Naive thymus-derived CD4-positive, alpha-beta T cell (primary cell): ENCODE measurements at regions not wholly inside any gene's neighbourhood (a gene's known extent, or its start where the extent isn't known, plus 50 kb on each side); places are given as distances from the start of the nearest gene placed in this dataset.
"Not testable (repeated sequence)": the region's sequence is repeated elsewhere in the genome, so short reads cannot be mapped to it uniquely, and the experiment has no call there.

Experiments
- ATAC-seq: fragments of 150-1000 bp; cut with Tn5 transposase; 2 replicates; pipeline ENCODE4 v1.10.0; 2021; ENCODE audit warnings: mild to moderate bottlenecking, moderate library complexity
- CTCF ChIA-PET: fragments of 350-600 bp; sonication (Branson Sonifier 250); formaldehyde crosslinking; loops from one replicate; lab custom pipeline; 2021; ENCODE audit warnings: antibody characterized with exemption; lab: Charles Lee
- POLR2A ChIA-PET: fragments of 350-600 bp; sonication (Branson Sonifier 250); formaldehyde crosslinking; loops from one replicate; lab custom pipeline; 2021; ENCODE audit warnings: antibody characterized with exemption, inconsistent platforms; lab: Charles Lee
- DNase-seq, 9 donors: peaks; one replicate each; pipeline versions ENCODE4 v3.0.0 to v3.0.0-alpha.2; 2020 to 2022; ENCODE audit warnings: mixed read lengths in 1 of 9
- H3K27ac ChIP-seq: one replicate; pipeline ENCODE4 v1.7.0; 2013; ENCODE audit warnings: mild to moderate bottlenecking, low read depth, low read length, moderate library complexity
- H3K27me3 ChIP-seq, 2 donors: one replicate each; pipeline ENCODE4 v1.7.0; 2013; ENCODE audit warnings: low read length in 2 of 2, mild to moderate bottlenecking in 2 of 2, moderate library complexity in 2 of 2; ENCODE audit not compliant: control insufficient read depth in 2 of 2, insufficient read depth in 2 of 2
- H3K36me3 ChIP-seq, 3 experiments: 1 replicate in 2 of 3; 2 replicates in 1 of 3; pipeline ENCODE4 v1.7.0; 2013; ENCODE audit warnings: low read length in 3 of 3, mild to moderate bottlenecking in 3 of 3, moderate library complexity in 1 of 3; ENCODE audit not compliant: insufficient read depth in 3 of 3, control insufficient read depth in 2 of 3
- H3K4me1 ChIP-seq, 2 donors: one replicate each; pipeline ENCODE4 v1.7.0; 2013; ENCODE audit warnings: low read length in 2 of 2, mild to moderate bottlenecking in 2 of 2, moderate library complexity in 1 of 2; ENCODE audit not compliant: control insufficient read depth in 2 of 2, insufficient read depth in 2 of 2
- H3K4me3 ChIP-seq: 2 replicates; pipeline ENCODE4 v1.7.0; 2013; ENCODE audit warnings: mild to moderate bottlenecking, low read length
- H3K9me3 ChIP-seq, 3 experiments: 1 replicate in 2 of 3; 2 replicates in 1 of 3; pipeline ENCODE4 v1.7.0; 2013; ENCODE audit warnings: low read length in 3 of 3; ENCODE audit not compliant: control insufficient read depth in 2 of 3
- H3K27ac Mint-ChIP-seq, 9 donors: one replicate each; pipeline ENCODE4 v1.8.0; 2020 to 2022; ENCODE audit warnings: mixed read lengths in 9 of 9, mild to moderate bottlenecking in 8 of 9, moderate library complexity in 5 of 9, inconsistent platforms in 2 of 9
- H3K27me3 Mint-ChIP-seq, 5 donors: one replicate each; pipeline ENCODE4 v1.8.0; 2021 to 2022; ENCODE audit warnings: mixed read lengths in 5 of 5, mild to moderate bottlenecking in 1 of 5
- H3K36me3 Mint-ChIP-seq, 5 donors: one replicate each; pipeline ENCODE4 v1.8.0; 2020 to 2022; ENCODE audit warnings: mixed read lengths in 5 of 5, mild to moderate bottlenecking in 3 of 5, inconsistent platforms in 1 of 5
- H3K4me1 Mint-ChIP-seq, 7 donors: one replicate each; pipeline ENCODE4 v1.8.0; 2020 to 2022; ENCODE audit warnings: mixed read lengths in 7 of 7, mild to moderate bottlenecking in 3 of 7, inconsistent platforms in 1 of 7
- H3K4me3 Mint-ChIP-seq, 10 donors: one replicate each; pipeline ENCODE4 v1.8.0; 2020 to 2022; ENCODE audit warnings: mild to moderate bottlenecking in 10 of 10, mixed read lengths in 10 of 10, moderate library complexity in 6 of 10, inconsistent platforms in 2 of 10
- H3K9me3 Mint-ChIP-seq, 11 donors: one replicate each; pipeline ENCODE4 v1.8.0; 2020 to 2022; ENCODE audit warnings: mixed read lengths in 11 of 11, mild to moderate bottlenecking in 4 of 11, inconsistent platforms in 1 of 11, moderate library complexity in 1 of 11
- intact Hi-C, 2 donors: fragments of 100-400 bp; cut with micrococcal nuclease; formaldehyde crosslinking; loops; one replicate each; pipeline ENCODE4 v1.15.1; 2023

- H3K36me3 Mint-ChIP-seq, H3K4me1 Mint-ChIP-seq, H3K9me3 Mint-ChIP-seq, CTCF ChIA-PET, H3K4me3 Mint-ChIP-seq, H3K27me3 Mint-ChIP-seq, H3K4me1 ChIP-seq, ATAC-seq, intact Hi-C loops, H3K27ac Mint-ChIP-seq, H3K4me3 ChIP-seq, DNase-seq, H3K27ac ChIP-seq, POLR2A ChIA-PET, H3K36me3 ChIP-seq, H3K27me3 ChIP-seq, H3K9me3 ChIP-seq: not testable (repeated sequence)
Observed at GRCh38 chr1:157423764-157424163, 128.6 kb downstream of the FCRL5 start.

GRCh38 chr1:157419845-157420542 is 132.3 kb downstream of the FCRL5 start:
- no peak overlapping the region for H3K27ac Mint-ChIP-seq
- H3K36me3 ChIP-seq = no peaks in the 10 kb centered on the region
- H3K9me3 Mint-ChIP-seq = no peaks in the 10 kb centered on the region
- DNase-seq = no peak
- H3K27me3 ChIP-seq = no peaks in the 10 kb centered on the region
- POLR2A ChIA-PET = no interaction called here
- intact Hi-C loops = no loop called here
- ATAC-seq = no peak
- no peaks in the 10 kb centered on the region for H3K9me3 ChIP-seq
- peaks cover 0 to 2% (median 0%) of the 10 kb centered on the region in 7 donors for H3K4me1 Mint-ChIP-seq
- no peak overlapping the region for H3K4me3 Mint-ChIP-seq
- no peaks in the 10 kb centered on the region for H3K36me3 Mint-ChIP-seq
- H3K4me1 ChIP-seq = no peaks in the 10 kb centered on the region
- peaks cover 0 to 31% (median 19%) of the 10 kb centered on the region in 5 donors for H3K27me3 Mint-ChIP-seq
- H3K27ac ChIP-seq = no peak overlapping the region
- CTCF ChIA-PET = no interaction called here
- no peak overlapping the region for H3K4me3 ChIP-seq

GRCh38 chr1:157418659-157419058 is 133.7 kb downstream of the FCRL5 start:
- peaks cover 0 to 33% (median 21%) of the 10 kb centered on the region in 5 donors for H3K27me3 Mint-ChIP-seq
- Histone ChIP-seq H3K36me3 (no peaks in the 10 kb centered on the region), H3K27me3 (no peaks in the 10 kb centered on the region), H3K9me3 (no peaks in the 10 kb centered on the region), H3K4me1 (no peaks in the 10 kb centered on the region), H3K4me3 (no peak overlapping the region), H3K27ac (no peak overlapping the region)
- ATAC-seq = no peak
- DNase-seq = no peak
- peaks cover 0 to 2% (median 0%) of the 10 kb centered on the region in 7 donors for H3K4me1 Mint-ChIP-seq
- H3K36me3 Mint-ChIP-seq = no peaks in the 10 kb centered on the region
- no peaks in the 10 kb centered on the region for H3K9me3 Mint-ChIP-seq
- H3K27ac Mint-ChIP-seq = no peak overlapping the region
- POLR2A ChIA-PET = no interaction called here
- intact Hi-C loops = no loop called here
- CTCF ChIA-PET = no interaction called here
- no peak overlapping the region for H3K4me3 Mint-ChIP-seq

GRCh38 chr1:157418231-157418630 is 134.1 kb downstream of the FCRL5 start:
- Mint-ChIP-seq H3K4me1 (peaks cover 0 to 2% (median 0%) of the 10 kb centered on the region in 7 donors), H3K9me3 (no peaks in the 10 kb centered on the region), H3K27me3 (peaks cover 0 to 33% (median 21%) of the 10 kb centered on the region in 5 donors), H3K4me3 (no peak overlapping the region), H3K27ac (no peak overlapping the region), H3K36me3 (no peaks in the 10 kb centered on the region)
- no peak overlapping the region for H3K4me3 ChIP-seq
- H3K4me1 ChIP-seq = no peaks in the 10 kb centered on the region
- H3K27ac ChIP-seq = no peak overlapping the region
- H3K27me3 ChIP-seq = no peaks in the 10 kb centered on the region
- ChIA-PET CTCF (no interaction called here), POLR2A (no interaction called here)
- DNase-seq (no peak), ATAC-seq (no peak)
- no peaks in the 10 kb centered on the region for H3K9me3 ChIP-seq
- no peaks in the 10 kb centered on the region for H3K36me3 ChIP-seq
- intact Hi-C loops = no loop called here

- intact Hi-C loops = no loop called here
- ATAC-seq = no peak
- Mint-ChIP-seq H3K27ac (no peak overlapping the region), H3K9me3 (no peaks in the 10 kb centered on the region), H3K4me1 (peaks cover 0 to 2% (median 0%) of the 10 kb centered on the region in 7 donors), H3K4me3 (no peak overlapping the region), H3K27me3 (peaks cover 0 to 37% (median 21%) of the 10 kb centered on the region in 5 donors), H3K36me3 (no peaks in the 10 kb centered on the region)
- POLR2A ChIA-PET = no interaction called here
- Histone ChIP-seq H3K4me3 (no peak overlapping the region), H3K27ac (no peak overlapping the region), H3K36me3 (no peaks in the 10 kb centered on the region), H3K9me3 (no peaks in the 10 kb centered on the region), H3K27me3 (no peaks in the 10 kb centered on the region), H3K4me1 (no peaks in the 10 kb centered on the region)
- CTCF ChIA-PET = no interaction called here
- DNase-seq = no peak
Observed at GRCh38 chr1:157415661-157416060, 136.7 kb downstream of the FCRL5 start.

GRCh38 chr1:157412308-157412707 is 140.0 kb downstream of the FCRL5 start:
- ATAC-seq (no peak), DNase-seq (no peak)
- Mint-ChIP-seq H3K36me3 (no peaks in the 10 kb centered on the region), H3K27ac (no peak overlapping the region), H3K4me1 (peaks cover 0 to 4% (median 0%) of the 10 kb centered on the region in 7 donors), H3K9me3 (no peaks in the 10 kb centered on the region), H3K27me3 (peaks cover 0 to 37% (median 16%) of the 10 kb centered on the region in 5 donors), H3K4me3 (no peak overlapping the region)
- ChIA-PET POLR2A (no interaction called here), CTCF (no interaction called here)
- intact Hi-C loops = no loop called here
- Histone ChIP-seq H3K4me3 (no peak overlapping the region), H3K36me3 (no peaks in the 10 kb centered on the region), H3K27ac (no peak overlapping the region), H3K9me3 (no peaks in the 10 kb centered on the region), H3K4me1 (no peaks in the 10 kb centered on the region), H3K27me3 (no peaks in the 10 kb centered on the region)

- H3K36me3 Mint-ChIP-seq = no peaks in the 10 kb centered on the region
- Histone ChIP-seq H3K27ac (no peak overlapping the region), H3K4me1 (no peaks in the 10 kb centered on the region), H3K4me3 (no peak overlapping the region), H3K9me3 (no peaks in the 10 kb centered on the region), H3K27me3 (no peaks in the 10 kb centered on the region), H3K36me3 (no peaks in the 10 kb centered on the region)
- no peak overlapping the region for H3K27ac Mint-ChIP-seq
- ChIA-PET CTCF (no interaction called here), POLR2A (no interaction called here)
- no peak overlapping the region for H3K4me3 Mint-ChIP-seq
- ATAC-seq (no peak), DNase-seq (no peak)
- no peaks in the 10 kb centered on the region for H3K9me3 Mint-ChIP-seq
- H3K27me3 Mint-ChIP-seq = peaks cover 0 to 32% (median 12%) of the 10 kb centered on the region in 5 donors
- peaks cover 0 to 4% (median 0%) of the 10 kb centered on the region in 7 donors for H3K4me1 Mint-ChIP-seq
- intact Hi-C loops = no loop called here
Observed at GRCh38 chr1:157411769-157412168, 140.5 kb downstream of the FCRL5 start.
